ENCODE measurements at regions not wholly inside any gene's neighbourhood (a gene's known extent, or its start where the extent isn't known, plus 50 kb on each side); places are given as distances from the start of the nearest gene placed in this dataset.
"Not testable (repeated sequence)": the region's sequence is repeated elsewhere in the genome, so short reads cannot be mapped to it uniquely, and the experiment has no call there.

DNA sequence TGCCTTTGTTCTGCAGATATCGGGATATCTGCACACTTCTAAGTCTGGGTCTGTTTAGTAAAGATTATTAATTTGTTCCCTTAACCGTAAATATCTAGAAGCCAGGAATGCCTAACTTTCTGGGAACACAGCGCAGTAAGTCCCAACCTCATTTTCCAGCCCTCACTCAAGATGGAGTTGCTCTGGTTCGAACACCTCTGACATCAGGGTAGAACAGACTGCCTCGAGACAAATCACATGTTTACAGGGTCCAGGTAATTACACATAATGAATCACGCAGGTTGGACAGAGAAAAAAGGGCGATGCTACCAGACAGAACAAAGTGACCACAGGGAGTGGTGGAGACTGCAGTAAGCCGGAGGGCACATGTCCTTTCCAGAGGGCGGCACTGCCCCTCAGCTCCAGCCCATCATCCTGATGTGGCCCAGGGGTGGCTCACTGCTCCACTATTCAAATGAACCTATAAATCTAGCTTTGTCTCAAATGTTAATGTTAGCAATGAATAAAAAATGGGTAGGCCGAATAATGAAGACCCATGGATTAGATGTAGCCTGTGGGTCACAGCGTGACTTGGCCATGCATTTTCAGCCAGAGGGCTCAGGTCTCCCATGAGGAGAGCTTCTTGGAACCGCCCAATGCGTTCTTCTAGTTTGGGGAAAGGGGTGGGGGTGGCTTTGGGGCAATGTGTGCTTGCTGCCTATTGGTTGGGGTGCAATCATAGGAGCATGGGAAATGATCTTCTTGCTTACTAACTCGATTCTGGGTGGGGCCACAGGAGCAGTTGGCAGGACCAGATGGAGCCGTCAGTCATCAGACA is 159.0 kb upstream of the SFSWAP start:
- no peak overlapping the region for H3K27ac Mint-ChIP-seq
- no peaks in the 10 kb centered on the region for H3K4me1 Mint-ChIP-seq (ENCODE audit: low read depth in 2 of 2)
- ATAC-seq (replicated peaks) (no peak), DNase-seq (no peak)
- peaks cover 14 to 50% of the 10 kb centered on the region in 2 donors for H3K27me3 Mint-ChIP-seq
- H3K36me3 Mint-ChIP-seq (ENCODE audit: insufficient read depth): peaks cover 6% of the 10 kb centered on the region
- no peaks in the 10 kb centered on the region for H3K9me3 Mint-ChIP-seq
- H3K4me3 Mint-ChIP-seq: no peak overlapping the region

DNA sequence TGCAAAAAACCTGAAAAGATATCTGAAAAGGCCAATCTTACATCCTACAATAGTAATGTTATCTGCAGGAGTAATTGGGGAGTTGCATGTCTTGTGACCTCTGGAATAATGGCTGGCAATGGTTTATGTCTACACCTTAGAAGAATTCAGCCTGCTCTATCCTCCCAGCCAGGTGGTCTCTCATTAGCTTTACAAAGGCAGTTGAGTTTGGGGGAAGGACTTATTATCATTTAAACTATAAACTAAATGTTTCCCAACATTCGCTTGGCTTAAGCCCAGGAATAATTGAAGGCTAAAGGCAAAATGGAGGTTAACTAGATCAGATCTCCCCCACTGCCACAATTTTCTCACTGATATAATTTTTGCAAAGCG is 158.4 kb upstream of the SFSWAP start:
- Mint-ChIP-seq H3K4me3 (no peak overlapping the region), H3K27ac (no peak overlapping the region), H3K4me1 (ENCODE audit: low read depth in 2 of 2) (no peaks in the 10 kb centered on the region), H3K27me3 (peaks cover 16 to 47% of the 10 kb centered on the region in 2 donors), H3K36me3 (ENCODE audit: insufficient read depth) (peaks cover 6% of the 10 kb centered on the region), H3K9me3 (no peaks in the 10 kb centered on the region)
- DNase-seq (no peak), ATAC-seq (replicated peaks) (no peak)

DNA sequence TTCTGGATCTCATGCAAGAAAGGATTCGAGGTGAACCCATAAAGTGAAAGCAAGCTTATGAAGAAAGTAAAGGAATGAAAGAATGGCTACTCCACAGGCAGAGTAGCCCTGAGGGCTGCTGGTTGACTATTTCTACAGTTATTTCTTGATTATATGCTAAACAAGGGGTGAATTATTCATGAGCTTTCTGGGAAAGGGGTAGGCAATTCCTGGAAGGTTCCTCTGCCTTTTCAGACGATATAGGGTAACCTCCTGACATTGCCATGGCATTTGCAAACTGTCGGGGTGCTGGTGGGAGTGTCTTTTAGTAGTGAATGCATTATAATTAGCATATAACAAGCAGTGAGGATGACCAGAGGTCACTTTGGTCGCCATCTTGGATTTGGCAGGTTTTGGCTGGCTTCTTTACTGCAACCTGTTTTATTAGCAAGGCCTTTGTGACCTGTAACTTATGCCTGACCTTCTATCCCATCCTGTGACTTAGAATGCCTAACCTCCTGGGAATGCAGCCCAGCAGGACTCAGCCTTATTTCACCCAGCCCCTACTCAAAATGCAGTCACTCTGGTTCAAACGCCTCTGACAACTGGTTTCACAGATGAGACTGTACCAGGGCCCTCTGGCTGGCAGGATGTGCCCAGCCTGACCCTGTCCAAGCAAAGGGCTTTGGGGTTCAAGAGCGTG is 157.7 kb upstream of the SFSWAP start:
- Mint-ChIP-seq H3K4me3 (no peak overlapping the region), H3K4me1 (ENCODE audit: low read depth in 2 of 2) (no peaks in the 10 kb centered on the region), H3K36me3 (ENCODE audit: insufficient read depth) (peaks cover 6% of the 10 kb centered on the region), H3K27ac (no peak overlapping the region), H3K27me3 (peaks cover 16 to 46% of the 10 kb centered on the region in 2 donors), H3K9me3 (no peaks in the 10 kb centered on the region)
- ATAC-seq (replicated peaks) (no peak), DNase-seq (no peak)

DNA sequence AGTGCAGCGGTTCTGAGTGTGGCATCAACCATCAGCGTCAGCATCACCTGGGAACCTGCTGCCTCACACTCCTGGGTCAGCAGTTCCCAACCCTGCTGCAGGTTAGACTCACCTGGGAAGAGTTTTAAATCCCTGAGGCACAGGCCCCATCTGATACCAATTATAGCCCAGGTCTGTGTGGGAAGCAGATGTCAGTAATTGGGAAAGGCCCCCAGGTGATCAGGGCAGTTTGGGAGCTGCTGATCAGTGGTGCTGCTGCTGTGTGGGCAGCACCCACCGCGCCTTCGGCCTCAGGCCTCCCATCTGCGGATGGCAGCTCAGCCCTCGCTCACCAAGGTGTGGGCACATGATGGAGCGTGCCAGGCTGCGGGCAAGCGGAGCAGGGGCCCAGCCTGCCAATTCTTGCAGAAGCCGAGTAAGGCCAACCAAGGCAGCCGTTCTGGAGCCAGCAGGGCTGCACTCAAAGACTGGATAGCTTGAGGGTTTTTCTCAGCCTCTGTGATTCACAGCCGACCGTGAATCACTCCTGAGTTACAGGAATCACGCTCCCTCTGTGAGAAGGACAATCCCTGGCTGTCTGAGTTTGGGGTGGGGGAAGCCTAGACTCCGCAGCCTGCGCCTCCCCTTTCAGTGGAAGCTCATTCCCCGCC is 155.6 kb upstream of the SFSWAP start:
- Mint-ChIP-seq H3K4me1 (ENCODE audit: low read depth in 2 of 2) (peaks cover 0 to 4% of the 10 kb centered on the region in 2 donors), H3K27me3 (peaks cover 16 to 46% of the 10 kb centered on the region in 2 donors)
- no peak for ATAC-seq (replicated peaks)

DNA sequence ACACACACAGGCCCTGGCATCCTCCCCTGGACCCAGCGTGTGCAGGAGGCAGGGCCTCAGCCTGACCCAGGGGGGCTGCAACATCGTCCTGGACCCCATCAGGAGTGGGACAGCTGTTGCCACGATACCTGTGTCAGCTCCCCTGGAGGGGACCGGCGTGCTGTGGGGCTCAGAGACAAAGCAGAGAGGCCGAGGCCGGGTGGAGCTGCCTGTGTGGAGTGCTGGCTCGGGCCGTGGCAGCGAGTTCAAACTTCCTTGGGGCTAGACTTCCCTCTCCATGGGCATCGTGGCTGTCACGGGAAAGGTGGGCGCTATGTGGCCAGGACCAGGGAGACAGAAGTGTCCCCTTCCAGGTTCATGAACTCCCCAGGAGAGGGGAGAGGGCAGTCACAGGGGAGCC is 155.0 kb upstream of the SFSWAP start:
- Mint-ChIP-seq H3K9me3 (peaks cover 0 to 2% of the 10 kb centered on the region in 2 donors), H3K4me3 (no peak overlapping the region), H3K27me3 (peaks cover 16 to 45% of the 10 kb centered on the region in 2 donors), H3K4me1 (ENCODE audit: low read depth in 2 of 2) (peaks cover 0 to 4% of the 10 kb centered on the region in 2 donors), H3K36me3 (ENCODE audit: insufficient read depth) (peaks cover 6% of the 10 kb centered on the region), H3K27ac (no peak overlapping the region)
- ATAC-seq (replicated peaks) (no peak), DNase-seq (no peak)

More for the DNA sequence above, 155.6 kb upstream of the SFSWAP start:
- peaks cover 6% of the 10 kb centered on the region for H3K36me3 Mint-ChIP-seq (ENCODE audit: insufficient read depth)
- no peak overlapping the region for H3K27ac Mint-ChIP-seq
- DNase-seq: no peak
- H3K9me3 Mint-ChIP-seq: peaks cover 0 to 2% of the 10 kb centered on the region in 2 donors
- no peak overlapping the region for H3K4me3 Mint-ChIP-seq

DNA sequence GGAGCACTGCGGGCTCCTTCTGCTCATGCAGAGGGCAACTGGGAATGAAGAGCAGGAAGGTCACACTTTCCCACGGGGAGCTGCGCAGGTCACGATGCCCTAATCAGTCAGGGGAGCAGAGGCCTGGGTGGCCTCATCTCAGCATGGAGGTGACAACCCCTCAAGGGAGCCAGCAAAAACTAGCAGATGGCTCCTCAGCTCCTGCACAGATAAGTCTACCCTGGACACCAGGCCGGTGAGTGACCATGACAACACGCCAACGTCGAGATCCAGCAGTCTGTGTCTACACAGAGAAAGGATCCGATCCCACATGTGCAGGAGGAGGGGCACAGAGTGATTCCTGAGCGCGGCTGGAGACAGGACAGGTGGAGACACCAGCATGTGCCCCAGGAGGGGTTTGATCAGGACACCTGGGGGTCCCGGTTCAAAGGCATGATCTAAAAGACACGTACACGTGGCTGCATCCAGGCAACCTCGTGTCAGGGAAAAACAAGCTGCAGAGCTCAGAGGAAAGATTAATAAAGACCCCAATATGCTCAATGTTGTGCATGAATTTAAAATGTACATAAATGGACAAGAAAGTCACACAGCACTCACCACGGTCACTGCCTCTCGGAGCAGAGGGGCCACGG is 153.7 kb upstream of the SFSWAP start:
- Mint-ChIP-seq H3K27ac (no peak overlapping the region), H3K9me3 (peaks cover 0 to 2% of the 10 kb centered on the region in 2 donors), H3K36me3 (ENCODE audit: insufficient read depth) (peaks cover 6% of the 10 kb centered on the region), H3K4me3 (no peak overlapping the region), H3K27me3 (peaks cover 9 to 32% of the 10 kb centered on the region in 2 donors), H3K4me1 (ENCODE audit: low read depth in 2 of 2) (peaks cover 0 to 4% of the 10 kb centered on the region in 2 donors)
- ATAC-seq (replicated peaks) (no peak), DNase-seq (no peak)

DNA sequence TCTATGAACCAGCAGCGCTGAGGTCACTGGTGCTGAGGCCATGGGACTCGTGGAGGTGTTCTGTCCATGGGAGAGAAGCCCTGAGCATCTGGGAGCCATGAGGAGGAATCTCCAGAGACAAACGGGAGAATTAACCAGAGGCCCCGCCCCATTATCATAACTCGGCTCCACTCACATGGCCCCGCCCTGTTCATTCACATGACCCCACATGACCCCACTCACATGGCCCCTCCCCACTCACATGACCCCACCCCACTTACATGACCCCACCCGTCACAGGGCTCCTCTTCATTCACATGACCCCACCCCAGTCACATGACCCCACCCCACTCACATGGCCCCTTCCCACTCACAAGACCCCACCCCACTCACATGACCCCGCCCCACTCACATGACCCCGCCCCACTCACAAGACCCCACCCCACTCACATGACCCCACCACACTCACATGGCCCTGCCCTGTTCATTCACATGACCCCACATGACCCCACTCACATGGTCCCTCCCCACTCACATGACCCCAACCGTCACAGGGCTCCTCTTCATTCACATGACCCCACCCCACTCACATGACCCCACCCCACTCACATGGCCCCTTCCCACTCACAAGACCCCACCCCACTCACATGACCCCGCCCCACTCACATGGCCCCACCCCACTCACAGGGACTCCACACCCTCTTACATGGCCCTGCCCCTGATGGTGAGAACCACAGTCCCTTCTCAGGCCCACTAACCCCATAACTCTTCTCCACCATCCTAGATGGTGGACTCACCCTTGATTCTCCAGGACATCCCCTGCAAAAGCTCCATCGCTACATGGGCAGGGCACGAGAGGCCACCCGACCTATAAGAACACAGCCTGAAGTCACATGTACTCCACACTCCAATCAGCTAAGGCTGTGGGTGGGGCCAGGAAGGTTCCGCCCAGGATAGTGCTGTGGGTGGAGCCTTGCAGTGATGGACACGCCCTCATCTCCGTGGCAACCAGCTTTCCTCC is 151.1 kb upstream of the SFSWAP start:
- Mint-ChIP-seq H3K9me3 (peaks cover 0 to 2% of the 10 kb centered on the region in 2 donors), H3K4me1 (ENCODE audit: low read depth in 2 of 2) (peaks cover 0 to 7% of the 10 kb centered on the region in 2 donors), H3K4me3 (no peak overlapping the region), H3K27ac (no peak overlapping the region), H3K27me3 (peaks cover 9 to 14% of the 10 kb centered on the region in 2 donors), H3K36me3 (ENCODE audit: insufficient read depth) (no peaks in the 10 kb centered on the region)
- no peak for DNase-seq
- ATAC-seq (replicated peaks): no peak

DNA sequence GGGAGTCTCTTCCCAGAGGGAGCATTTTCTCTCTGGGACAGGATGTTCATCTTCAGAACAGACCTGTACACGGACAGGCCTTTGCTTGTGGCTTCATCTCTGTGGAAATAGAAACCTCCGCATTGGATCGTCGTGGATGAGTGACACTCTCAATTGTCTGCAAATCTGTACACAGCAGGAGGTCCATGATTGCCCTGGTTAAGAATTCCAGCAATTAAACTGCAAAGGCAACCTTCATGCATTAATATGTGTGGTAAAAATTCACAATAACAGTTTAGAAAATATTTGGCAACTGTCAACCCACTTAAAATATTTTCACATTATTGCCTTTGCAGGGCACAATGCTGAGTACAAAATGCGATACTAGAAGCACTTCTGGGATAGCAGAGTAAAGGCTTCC is 149.8 kb upstream of the SFSWAP start:
- Mint-ChIP-seq H3K4me1 (ENCODE audit: low read depth in 2 of 2) (peaks cover 0 to 7% of the 10 kb centered on the region in 2 donors), H3K9me3 (peaks cover 0 to 2% of the 10 kb centered on the region in 2 donors), H3K4me3 (no peak overlapping the region), H3K27me3 (peaks cover 15 to 24% of the 10 kb centered on the region in 2 donors), H3K27ac (no peak overlapping the region), H3K36me3 (ENCODE audit: insufficient read depth) (no peaks in the 10 kb centered on the region)
- ATAC-seq (replicated peaks) (no peak), DNase-seq (no peak)

DNA sequence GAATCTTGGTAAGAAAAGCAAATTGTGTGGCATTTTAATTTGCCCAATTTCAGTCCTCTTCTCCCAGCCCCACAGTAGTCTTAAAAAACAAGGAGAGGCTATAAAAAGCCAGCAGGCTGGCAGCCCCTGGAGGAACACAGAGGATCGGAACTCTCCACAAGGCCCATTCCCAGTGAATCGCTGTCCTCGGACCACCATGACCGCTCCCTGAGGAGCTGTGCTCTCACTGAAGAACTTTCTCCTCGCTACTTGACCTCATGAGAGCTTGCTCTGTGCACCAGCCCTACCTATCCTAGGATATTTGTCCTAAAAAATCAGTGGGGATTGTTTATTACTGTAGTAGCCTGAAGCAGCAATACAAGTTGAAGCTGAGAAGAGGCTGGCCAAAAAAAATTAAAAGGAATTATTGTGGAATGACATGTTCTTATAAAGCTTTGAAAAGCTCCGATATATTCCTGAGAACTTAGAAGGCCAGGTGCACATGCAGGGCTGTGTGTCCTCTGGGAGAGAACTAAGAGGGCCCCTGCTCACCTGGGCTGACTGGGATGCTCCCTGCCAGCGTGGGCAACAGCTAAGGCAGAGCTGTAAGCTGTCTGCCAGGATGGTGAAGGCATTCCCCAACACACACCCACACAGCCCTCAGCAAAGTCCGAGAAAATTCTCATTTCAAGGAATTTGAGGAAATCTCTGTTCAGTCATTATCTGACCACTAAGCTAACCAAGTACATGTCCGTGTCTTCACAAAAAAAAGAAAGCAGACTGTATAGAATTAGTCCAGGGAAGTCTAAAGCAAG is 148.8 kb upstream of the SFSWAP start:
- Mint-ChIP-seq H3K4me1 (ENCODE audit: low read depth in 2 of 2) (peaks cover 0 to 7% of the 10 kb centered on the region in 2 donors), H3K36me3 (ENCODE audit: insufficient read depth) (no peaks in the 10 kb centered on the region), H3K27ac (no peak overlapping the region), H3K9me3 (peaks cover 0 to 2% of the 10 kb centered on the region in 2 donors), H3K4me3 (no peak overlapping the region), H3K27me3 (peaks cover 15 to 23% of the 10 kb centered on the region in 2 donors)
- ATAC-seq (replicated peaks) (no peak), DNase-seq (no peak)

DNA sequence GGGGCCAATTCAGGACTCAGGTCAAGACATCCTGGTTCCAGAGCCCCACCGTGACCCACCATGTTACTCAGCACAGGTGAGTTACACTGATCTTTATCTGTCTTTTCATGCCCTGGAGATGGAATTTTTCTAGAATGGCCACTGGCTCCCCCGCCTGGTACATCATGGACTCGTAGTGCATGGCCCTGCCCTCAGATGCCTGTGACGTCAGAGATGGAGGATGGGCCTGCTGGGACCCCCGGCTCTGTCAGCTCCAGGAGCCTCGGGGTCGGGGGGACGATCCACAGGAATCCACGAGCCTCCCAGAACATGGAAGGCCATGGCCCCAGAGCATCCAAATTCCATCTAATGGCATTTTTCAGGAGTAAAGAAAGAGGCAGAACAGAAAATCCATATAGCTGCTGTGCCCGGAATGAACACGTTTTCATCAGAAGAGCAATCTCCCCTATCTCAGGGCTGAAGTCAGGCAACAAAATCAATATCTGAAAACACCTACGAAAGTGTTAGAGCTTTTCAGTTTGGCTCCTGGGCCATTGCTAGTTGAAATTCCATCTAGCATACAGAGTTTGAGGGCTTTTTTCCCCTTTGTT is 146.7 kb upstream of the SFSWAP start:
- ATAC-seq (replicated peaks): peak; percentile 21
- not testable (repeated sequence) for H3K36me3 Mint-ChIP-seq (ENCODE audit: insufficient read depth); H3K27ac Mint-ChIP-seq; H3K4me1 Mint-ChIP-seq (ENCODE audit: low read depth in 2 of 2); H3K9me3 Mint-ChIP-seq; DNase-seq
- peaks cover 36 to 43% of the 10 kb centered on the region in 2 donors for H3K27me3 Mint-ChIP-seq
- H3K4me3 Mint-ChIP-seq: peak overlapping the region in 1 of 2 donors; percentile 44

DNA sequence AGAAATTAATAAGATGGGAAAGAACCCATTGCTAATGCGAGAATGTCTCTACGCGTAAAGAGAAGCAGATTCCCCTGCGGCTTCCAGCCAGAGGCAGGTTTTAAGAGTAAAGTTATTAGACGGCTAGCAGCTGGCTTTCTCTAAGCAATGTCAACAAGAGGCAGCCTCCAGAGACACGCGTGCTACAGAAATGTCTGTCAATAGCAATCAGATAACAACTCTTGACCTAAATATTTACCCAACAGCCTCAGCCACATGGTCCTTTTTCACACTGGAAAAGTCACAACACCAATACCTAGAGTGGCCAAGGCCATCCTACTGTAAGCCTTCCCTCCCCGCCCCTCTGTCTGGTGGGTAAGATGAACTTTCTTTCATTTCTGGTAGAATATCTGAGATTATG is 146.0 kb upstream of the SFSWAP start:
- Mint-ChIP-seq H3K4me3 (no peak overlapping the region), H3K4me1 (ENCODE audit: low read depth in 2 of 2) (peaks cover 0 to 4% of the 10 kb centered on the region in 2 donors), H3K9me3 (peaks cover 0 to 2% of the 10 kb centered on the region in 2 donors), H3K27ac (no peak overlapping the region), H3K36me3 (ENCODE audit: insufficient read depth) (no peaks in the 10 kb centered on the region), H3K27me3 (peaks cover 40 to 49% of the 10 kb centered on the region in 2 donors)
- no peak for DNase-seq
- ATAC-seq (replicated peaks): no peak

Measured in effector memory CD8-positive, alpha-beta T cell (primary cell).